T-helper 17 cell (primary cell): ENCODE measurements at regions not wholly inside any gene's neighbourhood (a gene's known extent, or its start where the extent isn't known, plus 50 kb on each side); places are given as distances from the start of the nearest gene placed in this dataset.

Experiments
- ATAC-seq: fragments of 150-1000 bp; cut with Tn5 transposase; 2 replicates; pipeline ENCODE4 v1.10.0; 2021; ENCODE audit warnings: mild to moderate bottlenecking, moderate library complexity
- DNase-seq, 3 donors: peaks; one replicate each; pipeline versions ENCODE4 v3.0.0 to v3.0.0-alpha.2; 2020 to 2021
- H3K9me3 ChIP-seq: one replicate; pipeline ENCODE4 v1.7.0; 2013; ENCODE audit warnings: low read length, mild to moderate bottlenecking; ENCODE audit not compliant: control insufficient read depth, poor library complexity, severe bottlenecking
- H3K27ac Mint-ChIP-seq: one replicate; pipeline ENCODE4 v1.8.0; 2022; ENCODE audit warnings: mild to moderate bottlenecking, moderate library complexity, mixed read lengths
- H3K27me3 Mint-ChIP-seq: one replicate; pipeline ENCODE4 v1.8.0; 2022; ENCODE audit warnings: mixed read lengths
- H3K36me3 Mint-ChIP-seq: one replicate; pipeline ENCODE4 v1.8.0; 2022; ENCODE audit warnings: low read depth, mixed read lengths
- H3K4me1 Mint-ChIP-seq: one replicate; pipeline ENCODE4 v1.8.0; 2022; ENCODE audit warnings: mild to moderate bottlenecking, mixed read lengths
- H3K4me3 Mint-ChIP-seq: one replicate; pipeline ENCODE4 v1.8.0; 2022; ENCODE audit warnings: mild to moderate bottlenecking, moderate library complexity, mixed read lengths

- Mint-ChIP-seq H3K4me3 (no peak overlapping the region), H3K27me3 (peaks cover 8% of the 10 kb centered on the region), H3K27ac (no peak overlapping the region), H3K4me1 (no peaks in the 10 kb centered on the region), H3K36me3 (no peaks in the 10 kb centered on the region)
- ATAC-seq (no peak), DNase-seq (no peak)
- no peaks in the 10 kb centered on the region for H3K9me3 ChIP-seq
Observed at GRCh38 chr18:39845106-39845505, 2109.9 kb upstream of the PIK3C3 start.

GRCh38 chr18:39843546-39843945, 2111.5 kb upstream of the PIK3C3 start:
- Mint-ChIP-seq H3K4me3 (no peak overlapping the region), H3K4me1 (no peaks in the 10 kb centered on the region), H3K27ac (no peak overlapping the region), H3K36me3 (no peaks in the 10 kb centered on the region), H3K27me3 (peaks cover 8% of the 10 kb centered on the region)
- no peaks in the 10 kb centered on the region for H3K9me3 ChIP-seq
- ATAC-seq (no peak), DNase-seq (no peak)

- no peak overlapping the region for H3K4me3 Mint-ChIP-seq
- ATAC-seq (no peak), DNase-seq (no peak)
- H3K9me3 ChIP-seq = no peaks in the 10 kb centered on the region
- H3K27ac Mint-ChIP-seq = no peak overlapping the region
- no peaks in the 10 kb centered on the region for H3K4me1 Mint-ChIP-seq
- no peaks in the 10 kb centered on the region for H3K36me3 Mint-ChIP-seq
- H3K27me3 Mint-ChIP-seq = peaks cover 8% of the 10 kb centered on the region
Observed at GRCh38 chr18:39842366-39842914, 2112.6 kb upstream of the PIK3C3 start.

- Mint-ChIP-seq H3K36me3 (no peaks in the 10 kb centered on the region), H3K27me3 (peaks cover 8% of the 10 kb centered on the region), H3K27ac (no peak overlapping the region), H3K4me1 (no peaks in the 10 kb centered on the region), H3K4me3 (no peak overlapping the region)
- ATAC-seq (no peak), DNase-seq (no peak)
- no peaks in the 10 kb centered on the region for H3K9me3 ChIP-seq
Observed at GRCh38 chr18:39841482-39842365, 2113.3 kb upstream of the PIK3C3 start.

GRCh38 chr18:39840856-39841481, 2114.1 kb upstream of the PIK3C3 start:
- no peak for ATAC-seq
- DNase-seq = no peak
- no peaks in the 10 kb centered on the region for H3K36me3 Mint-ChIP-seq
- no peak overlapping the region for H3K27ac Mint-ChIP-seq
- no peak overlapping the region for H3K4me3 Mint-ChIP-seq
- peaks cover 8% of the 10 kb centered on the region for H3K27me3 Mint-ChIP-seq
- H3K4me1 Mint-ChIP-seq = no peaks in the 10 kb centered on the region
- no peaks in the 10 kb centered on the region for H3K9me3 ChIP-seq

- no peaks in the 10 kb centered on the region for H3K36me3 Mint-ChIP-seq
- peaks cover 2% of the 10 kb centered on the region for H3K9me3 ChIP-seq
- H3K4me3 Mint-ChIP-seq = no peak overlapping the region
- peaks cover 8% of the 10 kb centered on the region for H3K27me3 Mint-ChIP-seq
- H3K27ac Mint-ChIP-seq = no peak overlapping the region
- no peaks in the 10 kb centered on the region for H3K4me1 Mint-ChIP-seq
- ATAC-seq (no peak), DNase-seq (no peak)
Observed at GRCh38 chr18:39840406-39840805, 2114.6 kb upstream of the PIK3C3 start.

GRCh38 chr18:39839782-39840181, 2115.3 kb upstream of the PIK3C3 start:
- Mint-ChIP-seq H3K36me3 (no peaks in the 10 kb centered on the region), H3K4me1 (no peaks in the 10 kb centered on the region), H3K27me3 (peaks cover 8% of the 10 kb centered on the region), H3K4me3 (no peak overlapping the region), H3K27ac (no peak overlapping the region)
- H3K9me3 ChIP-seq = peaks cover 3% of the 10 kb centered on the region
- ATAC-seq = no peak
- no peak for DNase-seq

GRCh38 chr18:39838831-39839230, 2116.2 kb upstream of the PIK3C3 start:
- H3K4me3 Mint-ChIP-seq = no peak overlapping the region
- peaks cover 3% of the 10 kb centered on the region for H3K9me3 ChIP-seq
- DNase-seq (no peak), ATAC-seq (no peak)
- no peak overlapping the region for H3K27ac Mint-ChIP-seq
- H3K36me3 Mint-ChIP-seq = no peaks in the 10 kb centered on the region
- H3K4me1 Mint-ChIP-seq = no peaks in the 10 kb centered on the region
- H3K27me3 Mint-ChIP-seq = peaks cover 8% of the 10 kb centered on the region

GRCh38 chr18:39835303-39836030, 2119.6 kb upstream of the PIK3C3 start:
- peaks cover 3% of the 10 kb centered on the region for H3K9me3 ChIP-seq
- ATAC-seq (no peak), DNase-seq (no peak)
- no peak overlapping the region for H3K4me3 Mint-ChIP-seq
- H3K27me3 Mint-ChIP-seq = no peaks in the 10 kb centered on the region
- no peak overlapping the region for H3K27ac Mint-ChIP-seq
- no peaks in the 10 kb centered on the region for H3K4me1 Mint-ChIP-seq
- no peaks in the 10 kb centered on the region for H3K36me3 Mint-ChIP-seq

- no peak overlapping the region for H3K4me3 Mint-ChIP-seq
- no peaks in the 10 kb centered on the region for H3K36me3 Mint-ChIP-seq
- ATAC-seq = no peak
- peaks cover 3% of the 10 kb centered on the region for H3K9me3 ChIP-seq
- no peak overlapping the region for H3K27ac Mint-ChIP-seq
- H3K27me3 Mint-ChIP-seq = no peaks in the 10 kb centered on the region
- DNase-seq = no peak
- no peaks in the 10 kb centered on the region for H3K4me1 Mint-ChIP-seq
Observed at GRCh38 chr18:39834636-39835035, 2120.4 kb upstream of the PIK3C3 start.

GRCh38 chr18:39825485-39826150, 2129.4 kb upstream of the PIK3C3 start:
- no peak for ATAC-seq

GRCh38 chr18:39806525-39806924, 2148.5 kb upstream of the PIK3C3 start:
- Mint-ChIP-seq H3K4me3 (no peak overlapping the region), H3K27me3 (no peaks in the 10 kb centered on the region), H3K27ac (no peak overlapping the region), H3K4me1 (no peaks in the 10 kb centered on the region), H3K36me3 (no peaks in the 10 kb centered on the region)
- ATAC-seq (no peak), DNase-seq (no peak)
- H3K9me3 ChIP-seq = no peaks in the 10 kb centered on the region

More at GRCh38 chr18:39825485-39826150, 2129.4 kb upstream of the PIK3C3 start:
- H3K9me3 ChIP-seq = no peaks in the 10 kb centered on the region
- no peak overlapping the region for H3K4me3 Mint-ChIP-seq
- H3K4me1 Mint-ChIP-seq = no peaks in the 10 kb centered on the region
- H3K27ac Mint-ChIP-seq = no peak overlapping the region
- H3K27me3 Mint-ChIP-seq = no peaks in the 10 kb centered on the region
- H3K36me3 Mint-ChIP-seq = no peaks in the 10 kb centered on the region
- DNase-seq = no peak

GRCh38 chr18:39805218-39805617, 2149.8 kb upstream of the PIK3C3 start:
- no peaks in the 10 kb centered on the region for H3K36me3 Mint-ChIP-seq
- ATAC-seq = no peak
- DNase-seq = no peak
- H3K4me1 Mint-ChIP-seq = no peaks in the 10 kb centered on the region
- H3K9me3 ChIP-seq = no peaks in the 10 kb centered on the region
- H3K27me3 Mint-ChIP-seq = no peaks in the 10 kb centered on the region
- no peak overlapping the region for H3K4me3 Mint-ChIP-seq
- no peak overlapping the region for H3K27ac Mint-ChIP-seq
